ENCODE measurements at regions not wholly inside any gene's neighbourhood (a gene's known extent, or its start where the extent isn't known, plus 50 kb on each side); places are given as distances from the start of the nearest gene placed in this dataset.

- ATAC-seq (no peak), DNase-seq (no peak)
- H3K27me3 Mint-ChIP-seq (ENCODE audit: low read depth) = no peaks in the 10 kb centered on the region
- ChIA-PET CTCF (no interaction called here), POLR2A (no interaction called here)
- H3K4me3 Mint-ChIP-seq = no peak overlapping the region
- no peak overlapping the region for H3K27ac Mint-ChIP-seq
- no peaks in the 10 kb centered on the region for H3K9me3 Mint-ChIP-seq (ENCODE audit: insufficient read depth)
- no peaks in the 10 kb centered on the region for H3K36me3 Mint-ChIP-seq (ENCODE audit: low read depth)
- H3K4me1 Mint-ChIP-seq (ENCODE audit: low read depth) = no peaks in the 10 kb centered on the region
Observed at GRCh38 chr18:43534511-43534910, 257.2 kb upstream of the SYT4 start.

DNA sequence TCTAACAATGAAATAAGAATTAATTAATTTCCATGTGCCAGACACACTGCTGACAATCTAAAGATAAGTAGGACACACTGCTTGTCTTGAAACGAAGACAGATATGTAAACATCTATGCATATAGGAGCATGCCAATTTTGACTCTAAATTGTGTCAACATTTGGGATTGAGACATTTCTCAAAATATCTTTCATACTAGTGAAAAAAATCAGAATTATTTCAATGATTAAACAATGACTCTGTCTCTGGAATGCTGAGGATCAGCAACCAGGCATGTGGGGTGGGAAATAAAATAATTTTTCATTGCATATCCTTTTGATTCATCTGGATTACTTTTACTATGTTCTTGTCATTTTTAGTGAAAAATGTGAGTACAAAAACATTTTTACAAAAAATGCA, 262.6 kb upstream of the SYT4 start:
- CTCF ChIA-PET = no interaction called here
- DNase-seq (no peak), ATAC-seq (no peak)
- peaks cover 3% of the 10 kb centered on the region for H3K9me3 Mint-ChIP-seq (ENCODE audit: insufficient read depth)
- no peak overlapping the region for H3K4me3 Mint-ChIP-seq
- no peak overlapping the region for H3K27ac Mint-ChIP-seq
- H3K4me1 Mint-ChIP-seq (ENCODE audit: low read depth) = no peaks in the 10 kb centered on the region
- no peaks in the 10 kb centered on the region for H3K27me3 Mint-ChIP-seq (ENCODE audit: low read depth)
- POLR2A ChIA-PET = no interaction called here
- H3K36me3 Mint-ChIP-seq (ENCODE audit: low read depth) = no peaks in the 10 kb centered on the region

DNA sequence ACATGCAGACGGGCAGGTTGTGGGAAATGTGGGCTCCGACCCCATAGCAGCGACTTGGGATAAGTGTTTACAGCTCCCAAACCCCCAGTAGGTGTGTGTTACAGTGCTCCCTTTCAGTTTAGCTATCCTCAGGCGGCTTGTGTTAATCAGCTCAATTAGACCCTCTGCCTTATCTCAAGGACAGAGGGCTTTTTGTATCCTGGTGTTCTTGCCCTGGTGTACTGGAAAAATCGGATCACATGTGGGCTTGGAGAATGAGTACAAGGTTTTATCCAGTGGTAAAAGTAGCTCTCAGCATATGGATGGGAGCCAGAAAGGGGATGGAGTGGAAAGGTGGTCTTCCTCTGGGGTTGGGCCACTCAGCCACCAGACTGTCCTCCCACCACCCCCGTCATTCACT, 264.7 kb upstream of the SYT4 start:
- no peak for DNase-seq
- Mint-ChIP-seq H3K9me3 (ENCODE audit: insufficient read depth) (peaks cover 3% of the 10 kb centered on the region), H3K36me3 (ENCODE audit: low read depth) (no peaks in the 10 kb centered on the region), H3K27me3 (ENCODE audit: low read depth) (no peaks in the 10 kb centered on the region), H3K27ac (no peak overlapping the region), H3K4me3 (no peak overlapping the region), H3K4me1 (ENCODE audit: low read depth) (no peaks in the 10 kb centered on the region)
- CTCF ChIA-PET = no interaction called here
- ATAC-seq = no peak
- POLR2A ChIA-PET = no interaction called here

GRCh38 chr18:43543236-43543635, 265.9 kb upstream of the SYT4 start:
- Mint-ChIP-seq H3K4me3 (no peak overlapping the region), H3K36me3 (ENCODE audit: low read depth) (no peaks in the 10 kb centered on the region), H3K9me3 (ENCODE audit: insufficient read depth) (peaks cover 3% of the 10 kb centered on the region), H3K27ac (no peak overlapping the region), H3K4me1 (ENCODE audit: low read depth) (no peaks in the 10 kb centered on the region), H3K27me3 (ENCODE audit: low read depth) (no peaks in the 10 kb centered on the region)
- ChIA-PET POLR2A (no interaction called here), CTCF (no interaction called here)
- DNase-seq (no peak), ATAC-seq (no peak)

DNA sequence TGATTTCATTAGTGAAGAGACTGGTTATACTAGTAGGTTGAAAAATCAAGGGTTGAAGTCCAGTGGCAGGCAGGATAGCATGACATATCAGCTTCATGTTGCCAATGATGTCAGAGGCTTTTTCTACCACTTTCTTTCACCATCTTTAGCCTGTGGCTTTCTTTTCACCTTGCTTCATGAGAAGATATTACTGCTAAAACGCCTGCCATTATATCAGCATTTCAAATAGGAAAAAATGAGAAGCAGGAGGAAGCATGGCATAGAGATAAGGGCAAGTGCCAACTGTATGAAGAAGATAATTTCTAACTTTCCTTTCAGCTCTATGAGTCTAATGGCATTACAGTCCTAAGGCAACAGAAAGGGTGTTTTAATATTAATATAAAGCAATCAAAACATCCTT, 270.2 kb upstream of the SYT4 start:
- CTCF ChIA-PET = no interaction called here

DNA sequence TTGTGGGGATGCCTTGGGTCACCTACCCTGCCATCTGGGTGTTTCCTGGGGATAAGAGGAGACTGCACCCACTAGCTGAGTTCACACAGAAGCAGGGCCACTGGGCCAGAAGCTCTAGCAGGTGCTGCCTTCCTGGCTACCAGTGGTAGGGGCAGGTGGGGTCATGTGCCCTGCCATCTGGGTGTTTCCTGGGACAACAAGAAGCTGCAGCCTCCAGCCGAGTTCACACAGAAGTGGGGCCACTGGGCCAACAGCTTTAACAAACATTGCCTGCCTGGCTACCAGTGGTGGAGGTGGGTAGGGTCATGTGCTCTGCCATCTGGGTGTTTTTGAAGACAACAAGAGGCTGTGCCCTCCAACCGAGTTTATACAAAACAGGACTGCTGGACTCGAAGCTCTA, 282.2 kb upstream of the SYT4 start:
- ATAC-seq = no peak
- no peak for DNase-seq
- Mint-ChIP-seq H3K9me3 (ENCODE audit: insufficient read depth) (no peaks in the 10 kb centered on the region), H3K27ac (no peak overlapping the region), H3K4me1 (ENCODE audit: low read depth) (no peaks in the 10 kb centered on the region), H3K27me3 (ENCODE audit: low read depth) (no peaks in the 10 kb centered on the region), H3K36me3 (ENCODE audit: low read depth) (no peaks in the 10 kb centered on the region), H3K4me3 (no peak overlapping the region)
- ChIA-PET POLR2A (no interaction called here), CTCF (no interaction called here)

More for the DNA sequence above, 270.2 kb upstream of the SYT4 start:
- DNase-seq (no peak), ATAC-seq (no peak)
- Mint-ChIP-seq H3K4me3 (no peak overlapping the region), H3K27me3 (ENCODE audit: low read depth) (no peaks in the 10 kb centered on the region), H3K36me3 (ENCODE audit: low read depth) (no peaks in the 10 kb centered on the region), H3K9me3 (ENCODE audit: insufficient read depth) (peaks cover 3% of the 10 kb centered on the region), H3K27ac (no peak overlapping the region), H3K4me1 (ENCODE audit: low read depth) (no peaks in the 10 kb centered on the region)
- POLR2A ChIA-PET = no interaction called here

- no peaks in the 10 kb centered on the region for H3K36me3 Mint-ChIP-seq (ENCODE audit: low read depth)
- H3K9me3 Mint-ChIP-seq (ENCODE audit: insufficient read depth) = no peaks in the 10 kb centered on the region
- H3K27ac Mint-ChIP-seq = no peak overlapping the region
- no peak overlapping the region for H3K4me3 Mint-ChIP-seq
- no peaks in the 10 kb centered on the region for H3K4me1 Mint-ChIP-seq (ENCODE audit: low read depth)
- CTCF ChIA-PET = no interaction called here
- no peaks in the 10 kb centered on the region for H3K27me3 Mint-ChIP-seq (ENCODE audit: low read depth)
- DNase-seq (no peak), ATAC-seq (no peak)
- POLR2A ChIA-PET = no interaction called here
Observed at GRCh38 chr18:43563780-43564179, 286.5 kb upstream of the SYT4 start.

DNA sequence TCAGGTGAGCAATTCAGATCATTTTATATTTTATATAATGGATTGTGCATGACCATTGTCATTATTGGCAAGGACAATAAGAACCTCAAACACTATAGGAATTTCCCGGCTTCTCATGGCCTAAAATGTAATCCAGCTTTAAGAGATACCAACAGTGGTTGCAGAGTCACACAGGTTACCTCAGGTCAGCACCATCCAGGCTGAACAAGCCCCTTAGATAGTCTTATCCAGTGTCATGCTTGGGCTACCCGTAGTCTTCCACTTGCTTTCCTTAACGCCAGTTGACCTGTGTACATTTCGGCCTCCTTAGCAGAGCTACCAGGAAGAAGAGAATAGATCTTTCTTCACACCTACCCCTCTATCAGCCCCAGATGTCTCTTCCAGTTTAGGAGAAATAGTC, 293.3 kb upstream of the SYT4 start:
- Mint-ChIP-seq H3K27me3 (ENCODE audit: low read depth) (no peaks in the 10 kb centered on the region), H3K4me3 (no peak overlapping the region), H3K36me3 (ENCODE audit: low read depth) (no peaks in the 10 kb centered on the region), H3K4me1 (ENCODE audit: low read depth) (no peaks in the 10 kb centered on the region), H3K9me3 (ENCODE audit: insufficient read depth) (no peaks in the 10 kb centered on the region), H3K27ac (no peak overlapping the region)
- no peak for ATAC-seq
- CTCF ChIA-PET = interaction anchor here (1.0 to 2.7 kb wide), 9 partner anchors 9 to 1642 kb away, joined by 3 to 22 read pairs (median 4); no protein-coding TSS in a partner anchor
- no peak for DNase-seq
- POLR2A ChIA-PET = no interaction called here

DNA sequence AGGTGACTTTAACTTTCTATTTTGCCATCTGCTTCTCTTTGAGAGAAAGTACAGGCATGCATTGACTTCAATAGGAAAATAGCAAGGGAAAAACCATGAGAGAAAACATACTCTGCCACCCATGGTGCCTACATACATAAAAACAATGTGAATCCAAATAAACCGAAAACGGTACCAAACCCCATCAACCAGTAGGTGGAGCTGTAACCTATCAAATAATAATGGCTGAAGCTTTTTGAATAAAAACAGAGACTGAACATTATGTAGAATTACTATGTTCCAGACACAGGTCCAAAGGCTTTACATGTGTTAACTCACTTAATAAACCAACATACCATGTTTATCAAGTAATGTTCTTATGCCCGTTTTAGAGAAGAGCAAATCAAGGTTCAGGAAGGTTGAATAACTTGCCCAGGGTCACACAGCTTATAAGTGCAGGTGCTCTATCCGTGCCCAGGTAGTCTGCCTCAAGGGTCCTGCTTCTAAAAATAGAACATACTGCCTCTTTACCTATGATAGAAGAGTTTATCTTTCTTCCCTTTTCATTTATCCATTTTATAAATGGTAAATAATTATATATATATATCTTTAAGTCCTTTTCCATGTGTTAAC, 293.9 kb upstream of the SYT4 start:
- H3K36me3 Mint-ChIP-seq (ENCODE audit: low read depth) = no peaks in the 10 kb centered on the region
- no peaks in the 10 kb centered on the region for H3K9me3 Mint-ChIP-seq (ENCODE audit: insufficient read depth)
- ChIA-PET CTCF (interaction anchor here (0.6 to 2.7 kb wide), 12 partner anchors 9 to 1642 kb away, joined by 3 to 22 read pairs (median 4); no protein-coding TSS in a partner anchor), POLR2A (no interaction called here)
- no peaks in the 10 kb centered on the region for H3K4me1 Mint-ChIP-seq (ENCODE audit: low read depth)
- DNase-seq (peak; percentile 38), ATAC-seq (no peak)
- H3K27ac Mint-ChIP-seq = no peak overlapping the region
- H3K4me3 Mint-ChIP-seq = no peak overlapping the region
- H3K27me3 Mint-ChIP-seq (ENCODE audit: low read depth) = no peaks in the 10 kb centered on the region

DNA sequence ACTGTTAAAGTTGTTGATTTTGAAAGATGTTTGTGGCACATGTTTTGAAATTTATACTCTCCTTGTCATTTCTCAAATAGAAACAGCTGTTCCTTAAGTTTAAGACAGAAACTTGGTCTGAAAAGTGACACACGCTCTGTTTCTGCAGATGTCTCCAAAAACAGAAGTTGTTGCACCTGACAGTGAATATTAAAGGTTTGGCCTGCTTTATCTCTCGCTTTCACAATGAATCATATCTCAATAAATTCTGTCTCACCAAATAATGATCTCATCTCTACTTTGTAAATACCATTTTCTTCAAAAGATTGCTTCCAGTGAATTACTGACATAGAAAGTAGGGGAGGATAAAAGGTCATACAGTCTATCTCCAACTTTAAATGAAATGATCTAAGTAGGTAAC, 294.9 kb upstream of the SYT4 start:
- Mint-ChIP-seq H3K9me3 (ENCODE audit: insufficient read depth) (no peaks in the 10 kb centered on the region), H3K36me3 (ENCODE audit: low read depth) (no peaks in the 10 kb centered on the region), H3K4me1 (ENCODE audit: low read depth) (no peaks in the 10 kb centered on the region), H3K4me3 (no peak overlapping the region), H3K27me3 (ENCODE audit: low read depth) (no peaks in the 10 kb centered on the region), H3K27ac (no peak overlapping the region)
- DNase-seq = no peak
- CTCF ChIA-PET = interaction anchor here (0.9 to 2.7 kb wide), 4 partner anchors 12 to 49 kb away, joined by 3 to 22 read pairs (median 8); no protein-coding TSS in a partner anchor
- ATAC-seq = no peak
- POLR2A ChIA-PET = no interaction called here

- no peak overlapping the region for H3K4me3 Mint-ChIP-seq
- no peaks in the 10 kb centered on the region for H3K4me1 Mint-ChIP-seq (ENCODE audit: low read depth)
- no peaks in the 10 kb centered on the region for H3K9me3 Mint-ChIP-seq (ENCODE audit: insufficient read depth)
- no peaks in the 10 kb centered on the region for H3K27me3 Mint-ChIP-seq (ENCODE audit: low read depth)
- DNase-seq (no peak), ATAC-seq (no peak)
- CTCF ChIA-PET = no interaction called here
- POLR2A ChIA-PET = no interaction called here
- no peaks in the 10 kb centered on the region for H3K36me3 Mint-ChIP-seq (ENCODE audit: low read depth)
- no peak overlapping the region for H3K27ac Mint-ChIP-seq
Observed at GRCh38 chr18:43574974-43575373, 297.7 kb upstream of the SYT4 start.

GRCh38 chr18:43578211-43578610, 300.9 kb upstream of the SYT4 start:
- Mint-ChIP-seq H3K4me1 (ENCODE audit: low read depth) (no peaks in the 10 kb centered on the region), H3K27me3 (ENCODE audit: low read depth) (no peaks in the 10 kb centered on the region), H3K27ac (no peak overlapping the region), H3K36me3 (ENCODE audit: low read depth) (no peaks in the 10 kb centered on the region), H3K4me3 (no peak overlapping the region), H3K9me3 (ENCODE audit: insufficient read depth) (no peaks in the 10 kb centered on the region)
- CTCF ChIA-PET = interaction anchor here (0.9 kb wide), 1 partner anchor 16 kb away, joined by 3 read pairs; no protein-coding TSS in a partner anchor
- ATAC-seq = no peak
- no peak for DNase-seq
- POLR2A ChIA-PET = no interaction called here

DNA sequence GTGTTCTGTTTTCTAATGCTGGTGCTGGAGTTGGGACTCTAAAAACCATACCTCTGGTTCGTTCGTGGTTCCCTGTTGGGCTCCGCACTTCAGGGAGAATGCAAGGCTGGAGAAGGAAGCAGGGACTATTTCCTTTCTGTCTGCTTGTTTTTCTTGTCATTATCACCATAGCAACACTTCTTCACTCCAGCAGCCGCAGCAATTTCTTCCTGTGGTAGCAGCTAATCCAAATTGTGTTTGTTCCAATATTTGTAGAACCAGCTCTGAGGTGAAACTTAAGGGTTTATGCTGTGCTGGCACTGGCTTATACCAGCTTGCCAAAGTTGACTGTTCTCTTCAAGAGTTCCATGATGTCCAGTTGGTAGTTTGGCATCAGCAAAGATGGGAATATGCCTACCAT, 301.4 kb upstream of the SYT4 start:
- ChIA-PET POLR2A (no interaction called here), CTCF (no interaction called here)
- Mint-ChIP-seq H3K4me1 (ENCODE audit: low read depth) (no peaks in the 10 kb centered on the region), H3K36me3 (ENCODE audit: low read depth) (no peaks in the 10 kb centered on the region), H3K27ac (no peak overlapping the region), H3K27me3 (ENCODE audit: low read depth) (no peaks in the 10 kb centered on the region), H3K4me3 (no peak overlapping the region), H3K9me3 (ENCODE audit: insufficient read depth) (no peaks in the 10 kb centered on the region)
- ATAC-seq (no peak), DNase-seq (no peak)
